GM19240 (cell line): ENCODE measurements at regions not wholly inside any gene's neighbourhood (a gene's known extent, or its start where the extent isn't known, plus 50 kb on each side); places are given as distances from the start of the nearest gene placed in this dataset.
"Not testable (repeated sequence)": the region's sequence is repeated elsewhere in the genome, so short reads cannot be mapped to it uniquely, and the experiment has no call there.

Experiments
- DNase-seq: peaks from one replicate; pipeline ENCODE4 v3.0.0; 2011; ENCODE audit warnings: low spot score; ENCODE audit not compliant: insufficient read length

DNA sequence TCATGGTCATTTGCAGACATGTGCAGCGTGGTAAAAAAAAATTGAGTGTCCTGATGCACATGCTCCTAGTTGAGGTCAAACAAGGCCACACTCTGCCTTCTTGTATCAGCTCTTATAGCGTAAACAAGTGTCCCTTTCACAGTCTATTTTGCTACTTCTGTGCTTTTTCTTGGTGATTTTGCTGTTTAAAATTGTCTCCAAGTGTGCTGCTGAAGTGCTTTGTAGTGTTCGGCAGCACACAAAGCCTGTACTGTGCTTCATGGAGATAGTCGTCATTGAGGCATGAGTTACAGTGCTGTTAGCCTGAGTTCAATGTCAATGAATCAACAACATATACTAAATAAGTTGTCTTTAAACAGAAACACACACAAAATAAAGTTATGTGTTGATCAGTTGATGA, 690.4 kb upstream of the MEF2C start:
- no peak for DNase-seq

DNA sequence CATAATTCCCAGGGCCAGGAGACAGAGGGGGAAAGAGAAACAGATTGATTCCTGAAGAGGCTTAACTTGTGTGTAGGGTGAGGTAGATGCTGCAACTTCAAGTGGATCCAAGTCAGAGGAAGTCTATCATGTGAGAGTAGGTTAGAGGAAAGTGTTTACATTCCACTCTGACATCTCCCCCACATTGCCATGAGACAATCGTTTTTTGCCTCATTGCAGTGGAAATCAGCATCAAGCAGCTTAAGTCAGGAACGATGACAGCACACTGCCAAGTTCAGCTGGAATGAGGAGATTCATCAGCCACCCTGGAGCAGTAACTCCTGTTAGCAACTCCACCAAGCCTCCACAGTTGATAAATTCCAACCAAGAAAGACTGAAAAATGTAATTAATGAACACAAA, 689.7 kb upstream of the MEF2C start:
- no peak for DNase-seq

DNA sequence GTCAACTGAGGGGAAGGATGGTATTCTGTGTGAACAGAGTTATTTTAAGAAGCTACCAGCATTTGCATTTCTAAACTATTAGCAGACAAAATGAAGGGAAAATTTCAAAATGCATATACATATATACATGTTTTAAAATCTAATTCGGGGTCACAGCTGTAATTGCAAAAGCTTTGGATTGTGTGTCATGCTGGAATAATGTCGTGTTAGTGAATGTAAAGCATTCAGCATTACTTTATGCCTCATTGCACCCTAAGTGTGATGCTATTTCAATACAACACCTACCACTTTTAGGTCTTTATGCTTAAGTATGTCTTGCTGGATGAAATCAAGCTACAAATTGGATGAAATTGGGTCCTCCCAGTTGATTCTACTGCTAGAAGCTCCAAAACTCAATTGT, 687.6 kb upstream of the MEF2C start:
- DNase-seq = no peak

- DNase-seq = no peak
These were observed 683.4 kb upstream of the MEF2C start for GRCh38 chr5:89566340-89566739.

DNA sequence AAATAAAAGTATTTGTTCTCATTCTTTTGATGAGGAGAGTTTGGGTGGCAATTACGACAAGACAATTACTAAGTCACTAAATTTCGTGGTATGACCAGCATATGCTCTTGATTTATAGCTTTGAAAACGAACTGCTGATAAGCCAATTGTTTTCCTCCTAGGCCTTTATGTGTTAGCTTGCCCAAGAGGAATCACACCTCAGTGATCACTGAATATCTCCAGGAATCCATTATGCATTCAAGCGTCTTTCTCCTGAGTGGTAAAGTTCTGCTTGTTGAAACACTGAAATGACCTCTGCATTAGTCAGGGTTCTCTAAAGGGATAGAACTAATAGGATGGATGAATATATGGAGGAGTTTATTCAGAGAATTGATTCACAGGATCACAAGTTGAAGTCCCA, 677.7 kb upstream of the MEF2C start:
- DNase-seq = no peak

DNA sequence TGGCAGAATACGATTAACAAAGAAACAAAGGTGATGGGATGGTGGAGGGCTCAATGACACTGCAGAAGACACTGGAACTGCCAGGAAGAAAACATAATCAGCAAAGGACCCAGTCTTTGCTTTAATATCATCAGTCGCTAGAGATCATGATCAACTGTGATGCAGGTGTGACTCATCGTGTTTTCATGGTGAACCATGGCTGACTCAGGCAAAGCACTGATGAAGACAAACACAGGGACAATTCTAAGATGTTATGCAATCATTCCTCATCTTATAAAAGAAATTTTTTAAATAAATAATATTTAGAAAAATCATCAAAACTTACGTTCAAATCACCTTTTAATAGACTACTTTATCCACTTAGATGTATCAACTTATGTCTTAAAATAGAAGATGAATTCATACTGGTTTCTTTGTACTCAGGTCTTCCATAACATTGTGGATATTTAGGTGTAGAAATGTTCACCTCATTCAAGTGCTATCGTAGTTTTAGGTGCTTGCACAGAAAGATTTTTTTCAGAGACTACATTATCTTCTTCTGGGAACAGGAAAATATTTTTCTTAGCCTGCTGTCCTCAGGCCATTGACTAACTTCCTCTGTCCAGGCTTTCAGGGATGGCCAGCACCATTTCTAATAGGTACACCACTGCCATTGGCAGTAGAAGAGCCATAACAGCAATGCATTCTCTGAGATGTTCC, 673.4 kb upstream of the MEF2C start:
- DNase-seq = no peak

DNA sequence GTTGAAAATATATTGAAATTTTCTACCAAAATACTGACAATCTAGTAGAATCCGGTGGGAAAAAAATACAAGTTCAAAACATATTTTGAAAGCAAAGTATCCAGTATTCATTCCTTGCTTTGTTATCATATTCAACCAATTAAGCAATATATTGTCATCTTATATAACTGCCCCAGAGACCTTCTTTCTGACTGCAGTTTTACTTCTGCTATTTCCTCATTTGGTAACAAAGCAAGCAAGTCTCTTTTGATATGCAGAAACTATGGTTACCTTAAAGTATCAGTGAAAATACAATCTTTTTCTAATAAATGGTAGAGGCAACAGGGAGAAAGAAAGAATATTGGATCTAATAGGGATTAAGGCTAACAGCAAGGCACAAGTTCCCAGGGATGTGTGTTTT, 663.7 kb upstream of the MEF2C start:
- no peak for DNase-seq

GRCh38 chr5:89545626-89546025, 662.6 kb upstream of the MEF2C start:
- DNase-seq = no peak

DNA sequence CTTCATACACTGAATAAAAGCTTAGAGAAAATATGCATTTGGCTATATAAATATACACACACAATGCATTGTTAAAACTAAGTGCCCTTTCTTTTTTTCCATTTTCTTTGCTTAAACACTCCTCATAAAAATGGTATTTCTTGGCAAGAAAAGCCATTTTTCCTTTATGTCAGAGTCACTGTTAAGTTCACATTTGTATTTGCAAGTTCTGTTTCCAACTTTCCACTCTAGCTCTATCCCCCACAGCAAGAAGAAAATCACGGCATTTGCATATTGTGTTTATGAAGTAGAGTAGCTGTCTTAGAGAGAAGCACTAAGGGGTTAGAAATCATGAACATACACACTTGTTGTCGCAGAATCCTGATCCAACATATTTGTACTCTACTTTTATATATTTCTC, 662.1 kb upstream of the MEF2C start:
- no peak for DNase-seq

- DNase-seq = no peak
These were observed 659.8 kb upstream of the MEF2C start for GRCh38 chr5:89542736-89543135.

DNA sequence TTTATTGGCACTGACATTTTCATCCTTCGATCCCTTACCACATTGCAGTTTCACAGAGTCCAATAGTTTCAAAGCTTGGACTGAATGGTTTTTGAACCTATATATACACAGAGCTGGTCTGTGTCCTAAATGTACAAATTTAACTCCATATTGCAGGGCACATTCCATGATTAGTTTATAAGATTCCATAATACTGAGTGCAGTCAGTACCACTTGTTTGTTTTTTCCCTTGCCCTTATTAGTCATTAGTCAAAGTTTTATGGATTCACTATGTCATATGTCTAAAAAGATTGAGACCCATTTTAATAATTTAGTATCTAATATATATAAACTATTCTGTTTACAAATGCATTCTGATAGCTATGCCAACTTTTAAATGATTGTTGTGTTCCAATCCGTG, 654.8 kb upstream of the MEF2C start:
- DNase-seq = no peak

GRCh38 chr5:89536020-89536419, 653.0 kb upstream of the MEF2C start:
- DNase-seq = no peak

DNA sequence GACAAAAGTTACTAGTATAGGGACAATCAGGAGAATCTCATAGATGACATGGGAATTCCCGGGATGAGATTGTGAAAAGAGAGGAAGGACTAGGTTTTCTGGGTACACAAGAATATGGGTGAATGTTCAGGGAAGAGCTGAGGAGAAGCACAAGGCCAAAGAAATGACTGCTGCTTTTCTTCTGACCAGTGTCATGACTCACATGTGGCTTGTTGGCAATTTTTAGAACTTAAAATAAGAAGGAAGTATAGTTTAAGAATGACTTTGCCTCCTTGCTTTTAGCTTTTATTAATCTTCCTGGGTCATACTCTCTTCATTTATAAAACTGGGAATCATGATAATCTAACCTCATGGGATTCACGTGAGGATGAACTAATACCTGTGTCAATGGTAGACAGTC, 652.4 kb upstream of the MEF2C start:
- DNase-seq = no peak

DNA sequence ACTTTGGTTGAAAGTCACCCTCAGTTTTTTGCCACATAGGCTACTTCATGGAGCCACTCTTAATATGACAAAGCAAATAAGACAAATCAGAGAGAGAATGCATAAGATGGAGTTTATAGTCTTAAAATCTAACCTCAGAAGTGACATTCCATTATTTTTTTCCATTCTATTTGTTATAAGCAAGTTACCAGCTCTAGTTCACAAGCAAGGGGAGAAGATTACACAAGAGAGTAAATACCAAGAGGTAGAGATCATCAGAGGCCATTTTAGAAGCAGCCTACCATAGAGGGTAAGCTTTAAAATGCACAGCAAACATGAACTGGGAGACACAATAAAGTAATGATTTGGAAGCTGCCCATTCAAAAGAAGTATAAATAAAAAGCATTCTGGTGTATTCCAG, 651.3 kb upstream of the MEF2C start:
- DNase-seq = no peak

DNA sequence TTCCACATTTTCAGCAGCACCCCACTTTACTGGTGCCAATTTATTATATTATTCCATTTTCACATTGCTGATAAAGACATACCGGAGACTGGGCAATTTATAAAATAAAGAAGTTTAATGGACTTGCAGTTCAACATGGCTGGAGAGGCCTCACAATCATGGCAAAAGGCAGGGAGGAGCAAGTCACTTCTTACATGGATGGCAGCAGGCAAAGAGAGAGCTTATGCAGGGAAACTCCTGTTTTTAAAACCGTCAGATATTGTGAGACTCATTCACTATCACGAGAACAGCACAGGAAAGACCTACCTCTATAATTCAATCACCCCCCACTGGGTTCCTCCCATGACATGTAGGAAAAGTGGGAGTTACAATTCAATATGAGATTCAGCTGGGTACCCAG, 641.8 kb upstream of the MEF2C start:
- DNase-seq = no peak

- not testable (repeated sequence) for DNase-seq
These were observed 640.9 kb upstream of the MEF2C start for GRCh38 chr5:89523867-89524266.

DNA sequence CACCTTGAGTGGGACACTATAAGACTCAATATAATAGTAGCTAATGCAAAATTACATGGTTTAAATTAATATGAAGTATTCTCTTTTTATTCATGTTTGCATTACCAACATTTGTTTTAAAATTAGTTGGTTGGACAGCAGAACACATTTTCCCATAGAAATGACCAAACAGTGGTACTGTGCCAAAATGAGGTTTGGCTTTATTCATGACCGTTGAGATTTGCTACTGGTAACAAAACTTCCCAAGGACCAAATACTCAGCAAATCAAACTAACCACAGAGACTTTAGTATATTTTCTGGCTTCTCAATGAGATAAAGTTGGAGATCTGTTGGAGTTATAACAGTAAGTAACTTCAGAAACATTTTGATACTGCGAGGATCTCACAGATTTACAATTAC, 637.8 kb upstream of the MEF2C start:
- no peak for DNase-seq

GRCh38 chr5:89513299-89514044, 630.5 kb upstream of the MEF2C start:
- DNase-seq = no peak

- DNase-seq = no peak
These were observed 621.1 kb upstream of the MEF2C start for GRCh38 chr5:89504051-89504450.

DNA sequence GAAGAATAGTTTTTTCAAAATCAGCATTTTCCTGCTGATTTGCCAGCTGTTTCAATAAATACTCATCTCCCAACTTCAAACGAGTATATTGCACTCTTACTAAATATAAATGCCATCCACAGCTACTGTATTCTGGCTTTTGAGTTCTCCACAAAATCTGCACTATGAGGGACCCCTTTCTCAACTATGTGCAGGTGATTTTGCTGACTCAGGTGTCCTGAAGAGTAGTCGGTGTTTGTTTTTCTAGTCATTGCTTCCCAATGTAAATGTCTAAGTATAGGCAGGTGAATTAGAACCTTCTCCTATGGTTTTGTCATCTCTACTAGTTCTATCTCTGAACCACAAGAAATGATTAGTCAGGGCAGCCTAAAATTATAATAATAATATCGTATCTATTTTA, 616.8 kb upstream of the MEF2C start:
- DNase-seq = no peak

DNA sequence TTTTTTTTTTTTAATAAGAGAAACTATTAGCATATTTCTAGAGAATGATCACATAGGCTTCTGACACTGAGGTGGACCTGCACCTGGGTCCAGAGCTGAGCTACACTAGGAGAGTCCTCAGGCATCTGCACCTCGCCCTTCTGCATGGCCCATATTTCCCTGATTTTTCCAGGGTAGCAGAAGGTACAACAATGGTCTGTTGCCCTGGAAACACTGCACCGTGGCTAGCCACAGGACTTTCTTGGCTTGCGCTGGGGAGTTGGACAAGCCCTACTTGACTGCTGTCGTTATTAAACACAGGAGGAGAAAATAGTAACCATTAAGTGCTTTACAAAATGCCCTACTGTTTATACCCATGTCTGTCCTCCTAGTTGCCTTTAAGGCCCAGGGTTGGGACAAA, 615.7 kb upstream of the MEF2C start:
- DNase-seq = no peak

DNA sequence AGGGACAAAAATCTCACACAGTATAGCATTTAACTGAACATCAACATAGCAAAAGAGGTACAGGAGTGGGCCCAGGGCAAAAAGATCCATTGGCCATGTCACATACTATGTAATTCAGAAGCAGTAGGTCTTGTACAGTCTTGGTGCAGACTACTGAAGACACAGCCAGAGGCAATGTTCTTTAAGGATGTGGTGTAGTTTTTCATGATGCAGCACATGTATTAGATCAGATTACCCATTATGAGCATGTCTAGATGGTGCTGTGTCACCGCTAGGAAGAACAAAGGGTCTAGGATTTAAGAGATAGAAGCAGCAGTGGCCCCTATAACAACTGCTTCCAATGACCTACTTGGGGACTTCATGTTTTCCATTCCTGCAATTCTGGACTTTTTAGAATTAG, 610.4 kb upstream of the MEF2C start:
- no peak for DNase-seq

DNA sequence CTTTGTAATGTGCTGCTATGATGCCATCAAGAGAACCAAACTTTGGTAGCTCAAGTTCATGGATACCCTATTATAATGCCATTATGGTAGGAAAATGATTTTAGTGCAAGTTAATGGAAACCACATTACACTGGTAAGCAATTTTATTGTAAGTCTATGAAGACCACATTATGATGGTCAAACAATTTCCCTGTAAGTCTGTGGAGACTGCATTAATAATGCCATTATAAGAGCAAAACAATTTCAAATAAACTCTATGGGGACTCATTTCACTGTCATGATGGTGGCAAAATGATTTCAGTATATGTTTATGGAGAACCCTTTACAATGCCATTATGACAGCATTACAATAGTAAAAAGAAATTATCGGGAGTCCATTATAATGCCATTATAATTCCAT, 602.0 kb upstream of the MEF2C start:
- no peak for DNase-seq
